IPS-20b (cell line): ENCODE measurements at regions not wholly inside any gene's neighbourhood (a gene's known extent, or its start where the extent isn't known, plus 50 kb on each side); places are given as distances from the start of the nearest gene placed in this dataset.

Experiments
- H3K27ac ChIP-seq: one replicate; pipeline ENCODE4 v1.5.1; 2013; ENCODE audit warnings: low read length
- H3K27me3 ChIP-seq: 2 replicates; pipeline ENCODE4 v1.6.1; 2013; ENCODE audit warnings: mild to moderate bottlenecking, low read length, inconsistent platforms; ENCODE audit not compliant: insufficient read depth
- H3K36me3 ChIP-seq: 2 replicates; pipeline ENCODE4 v1.6.1; 2013; ENCODE audit warnings: low read depth, mild to moderate bottlenecking, inconsistent platforms, low read length, moderate library complexity; ENCODE audit not compliant: insufficient read depth
- H3K4me1 ChIP-seq: 2 replicates; pipeline ENCODE4 v1.6.1; 2013; ENCODE audit warnings: mild to moderate bottlenecking, control low read depth, inconsistent platforms, low read length, moderate library complexity; ENCODE audit not compliant: insufficient read depth
- H3K4me3 ChIP-seq: 2 replicates; pipeline ENCODE4 v1.5.1; 2013; ENCODE audit warnings: mild to moderate bottlenecking, low read length, inconsistent platforms
- H3K9ac ChIP-seq: 2 replicates; pipeline ENCODE4 v1.6.1; 2013; ENCODE audit warnings: low read depth, mild to moderate bottlenecking, inconsistent platforms, low read length, moderate library complexity
- H3K9me3 ChIP-seq: 2 replicates; pipeline ENCODE4 v1.6.1; 2013; ENCODE audit warnings: mild to moderate bottlenecking, low read depth, low read length, inconsistent platforms; ENCODE audit not compliant: insufficient read depth

DNA sequence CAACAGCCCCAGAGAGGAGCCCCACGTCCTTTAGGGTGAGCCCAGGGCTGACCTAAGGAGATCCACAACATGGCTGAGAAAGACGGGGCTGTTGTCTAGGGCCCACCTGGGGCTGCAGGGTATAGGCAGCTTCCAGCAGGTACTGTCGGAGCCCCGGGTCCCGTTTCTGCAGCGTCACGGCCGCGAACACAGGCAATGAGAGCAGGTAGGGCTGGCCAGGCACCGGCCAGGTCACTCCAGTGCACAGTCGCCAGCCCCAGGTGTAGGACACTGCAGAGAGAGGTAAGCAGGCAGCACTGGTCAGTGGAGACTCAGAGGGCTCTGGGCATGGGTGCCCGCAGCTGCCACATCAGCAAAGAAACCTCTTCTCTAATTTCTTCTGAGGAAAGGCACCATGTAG is 115.2 kb downstream of the LITAF start:
- H3K27ac ChIP-seq, result no peak overlapping the region
- no peak overlapping the region for H3K4me3 ChIP-seq
- no peaks in the 10 kb centered on the region for H3K36me3 ChIP-seq
- H3K9me3 ChIP-seq, result no peaks in the 10 kb centered on the region
- H3K9ac ChIP-seq, result no peak overlapping the region
- H3K27me3 ChIP-seq, result no peaks in the 10 kb centered on the region
- no peaks in the 10 kb centered on the region for H3K4me1 ChIP-seq

DNA sequence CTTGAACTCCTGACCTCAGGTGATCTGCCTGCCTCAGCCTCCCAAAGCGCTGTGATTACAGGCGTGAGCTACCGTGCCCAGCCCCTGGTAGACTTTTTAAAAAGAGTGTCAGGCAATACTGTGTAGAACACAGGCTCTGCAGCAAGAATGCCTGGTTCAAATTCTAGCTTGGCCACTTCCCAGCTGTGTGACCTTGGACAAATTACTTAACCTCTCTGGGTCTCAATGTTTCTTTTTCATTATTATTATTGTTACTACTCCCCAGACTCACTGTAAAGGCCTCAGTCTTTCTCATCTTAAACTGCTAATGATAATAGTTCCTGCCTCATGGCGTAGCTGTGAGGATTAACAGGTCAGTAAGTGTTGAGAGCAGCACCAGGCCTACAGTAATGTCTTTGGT is 114.3 kb downstream of the LITAF start:
- no peaks in the 10 kb centered on the region for H3K4me1 ChIP-seq
- no peak overlapping the region for H3K27ac ChIP-seq
- H3K9ac ChIP-seq, result no peak overlapping the region
- H3K27me3 ChIP-seq, result no peaks in the 10 kb centered on the region
- H3K4me3 ChIP-seq, result no peak overlapping the region
- H3K36me3 ChIP-seq, result no peaks in the 10 kb centered on the region
- no peaks in the 10 kb centered on the region for H3K9me3 ChIP-seq

DNA sequence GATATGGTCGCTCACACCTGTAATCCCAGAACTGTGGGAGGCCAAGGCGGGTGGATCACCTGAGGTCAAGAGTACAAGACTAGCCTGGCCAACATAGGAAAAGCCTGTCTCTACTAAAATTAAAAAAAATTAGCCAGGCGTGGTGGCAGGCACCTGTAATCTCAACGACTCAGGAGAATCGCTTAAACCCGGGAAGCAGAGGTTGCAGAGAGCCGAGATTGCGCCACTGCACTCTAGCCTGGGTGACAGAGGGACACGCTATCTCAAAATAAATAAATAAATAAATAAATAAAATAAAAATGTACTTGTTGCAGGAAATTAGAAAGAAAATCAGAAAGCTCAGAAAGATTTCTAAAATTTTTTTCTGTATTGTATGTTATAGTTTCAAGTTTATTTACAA is 113.9 kb downstream of the LITAF start:
- Histone ChIP-seq H3K27ac (no peak overlapping the region), H3K9me3 (no peaks in the 10 kb centered on the region), H3K27me3 (no peaks in the 10 kb centered on the region), H3K9ac (no peak overlapping the region), H3K4me1 (no peaks in the 10 kb centered on the region), H3K36me3 (no peaks in the 10 kb centered on the region), H3K4me3 (no peak overlapping the region)

DNA sequence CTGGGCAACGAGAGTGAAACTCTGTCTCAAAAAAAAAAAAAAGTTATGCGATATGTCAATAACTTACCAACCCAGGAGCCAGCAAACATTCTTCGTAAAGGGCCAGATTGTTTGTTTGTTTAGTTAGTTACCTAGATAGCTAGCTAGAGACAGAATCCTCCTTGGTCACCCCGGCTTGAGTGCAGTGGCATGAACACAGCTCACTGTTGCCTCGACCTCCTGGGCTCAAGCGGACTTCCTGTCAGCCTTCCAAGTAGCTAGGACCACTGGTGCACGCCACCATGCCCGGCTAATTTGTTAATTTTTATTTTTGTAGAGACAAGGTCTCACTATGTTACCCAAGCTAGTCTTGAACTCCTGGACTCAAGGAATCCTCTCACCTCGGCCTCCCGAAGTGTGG is 113.0 kb downstream of the LITAF start:
- no peaks in the 10 kb centered on the region for H3K4me1 ChIP-seq
- H3K4me3 ChIP-seq, result no peak overlapping the region
- no peak overlapping the region for H3K9ac ChIP-seq

DNA sequence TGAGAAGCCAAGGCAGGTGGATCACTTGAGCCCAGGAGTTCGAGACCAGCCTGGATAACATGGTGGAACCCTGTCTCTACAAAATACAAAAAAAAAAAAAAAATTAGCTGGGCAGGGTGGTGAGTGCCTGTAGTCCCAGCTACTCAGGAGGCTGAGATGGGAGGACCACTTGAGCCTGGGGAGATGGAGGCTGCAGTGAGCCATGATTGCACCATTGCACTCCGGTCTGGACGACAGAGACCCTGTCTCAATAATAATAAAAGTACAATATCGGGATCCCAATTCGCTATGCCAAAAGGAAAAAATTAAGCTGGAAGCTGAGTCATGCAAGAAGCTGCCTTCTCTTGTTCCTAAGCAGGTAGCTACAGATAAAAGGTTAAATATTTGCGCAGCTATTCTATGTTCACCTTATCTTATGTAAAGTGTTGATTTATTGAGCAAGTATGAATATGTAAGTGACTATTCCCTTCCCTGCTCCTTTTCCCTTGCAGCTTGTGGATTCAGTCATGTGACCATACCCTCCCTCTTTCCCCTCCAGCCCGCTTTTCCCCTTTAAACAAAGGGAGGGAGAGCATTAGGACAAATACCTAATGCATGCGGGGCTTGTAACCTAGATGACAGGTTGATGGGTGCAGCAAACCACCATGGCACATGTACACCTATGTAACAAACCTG is 112.0 kb downstream of the LITAF start:
- no peak overlapping the region for H3K27ac ChIP-seq
- H3K4me1 ChIP-seq, result no peaks in the 10 kb centered on the region
- no peak overlapping the region for H3K4me3 ChIP-seq

More for the DNA sequence above, 113.0 kb downstream of the LITAF start:
- H3K27ac ChIP-seq, result no peak overlapping the region
- H3K27me3 ChIP-seq, result no peaks in the 10 kb centered on the region
- no peaks in the 10 kb centered on the region for H3K36me3 ChIP-seq
- H3K9me3 ChIP-seq, result no peaks in the 10 kb centered on the region

DNA sequence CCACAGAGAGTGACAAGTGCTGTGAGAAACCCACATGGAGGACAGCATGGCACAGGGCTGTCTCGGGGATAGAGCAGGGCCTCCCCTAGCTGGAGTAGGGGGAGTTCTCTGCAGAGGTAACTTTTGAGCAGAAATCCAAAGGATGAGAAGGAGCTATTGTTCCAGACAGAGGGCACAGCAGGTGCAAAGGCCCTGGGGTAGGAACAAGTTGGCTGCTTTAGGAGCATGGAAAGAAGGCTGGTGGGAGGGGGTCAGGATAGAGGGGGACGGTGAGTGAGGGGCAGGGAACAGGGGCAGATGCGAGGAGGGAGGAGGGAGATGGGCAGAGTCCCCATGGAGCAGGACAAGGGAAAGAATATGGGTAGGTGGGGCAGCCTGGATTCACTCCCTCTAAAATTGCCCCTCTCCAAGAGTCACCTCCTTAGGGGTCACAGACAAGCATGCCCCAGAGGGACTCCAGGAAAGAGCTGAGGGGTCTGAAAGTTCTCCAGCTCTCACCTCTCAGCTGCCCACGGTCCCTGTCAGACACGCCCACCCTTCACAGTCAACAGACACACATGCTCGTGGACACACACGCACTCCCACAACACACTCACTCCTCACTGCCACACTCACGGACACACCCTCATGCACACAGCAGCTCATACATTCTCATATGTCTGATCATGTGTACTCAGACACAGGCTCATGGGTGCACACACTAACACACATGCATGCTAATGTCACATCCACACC is 110.7 kb downstream of the LITAF start:
- H3K4me1 ChIP-seq, result no peaks in the 10 kb centered on the region
- no peaks in the 10 kb centered on the region for H3K9me3 ChIP-seq
- H3K4me3 ChIP-seq, result no peak overlapping the region
- H3K36me3 ChIP-seq, result no peaks in the 10 kb centered on the region
- no peaks in the 10 kb centered on the region for H3K27me3 ChIP-seq
- H3K27ac ChIP-seq, result no peak overlapping the region
- no peak overlapping the region for H3K9ac ChIP-seq

More for the DNA sequence above, 112.0 kb downstream of the LITAF start:
- Histone ChIP-seq H3K36me3 (no peaks in the 10 kb centered on the region), H3K9ac (no peak overlapping the region), H3K27me3 (no peaks in the 10 kb centered on the region), H3K9me3 (no peaks in the 10 kb centered on the region)

DNA sequence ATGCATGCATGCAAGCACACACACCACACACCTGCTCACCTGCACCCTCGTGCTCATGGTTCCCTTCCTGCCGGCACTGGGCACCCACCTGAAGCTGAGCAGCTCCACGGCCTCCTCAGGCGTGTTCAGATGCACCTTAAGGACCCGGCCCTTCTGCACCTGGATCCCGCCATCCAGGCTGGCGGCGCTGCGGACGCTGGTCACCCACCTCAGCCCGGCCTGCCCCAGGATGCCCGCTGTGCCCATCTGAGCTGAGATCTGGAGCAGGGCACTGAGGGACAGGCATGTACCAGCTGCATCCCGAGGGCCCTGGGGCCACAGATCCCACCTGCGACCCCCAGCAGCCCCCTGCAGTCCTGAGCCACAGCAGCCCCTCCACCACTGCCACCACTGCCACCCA is 110.0 kb downstream of the LITAF start:
- H3K9ac ChIP-seq, result no peak overlapping the region
- no peak overlapping the region for H3K27ac ChIP-seq
- no peak overlapping the region for H3K4me3 ChIP-seq
- H3K9me3 ChIP-seq, result no peaks in the 10 kb centered on the region
- H3K36me3 ChIP-seq, result no peaks in the 10 kb centered on the region
- no peaks in the 10 kb centered on the region for H3K4me1 ChIP-seq
- no peaks in the 10 kb centered on the region for H3K27me3 ChIP-seq

DNA sequence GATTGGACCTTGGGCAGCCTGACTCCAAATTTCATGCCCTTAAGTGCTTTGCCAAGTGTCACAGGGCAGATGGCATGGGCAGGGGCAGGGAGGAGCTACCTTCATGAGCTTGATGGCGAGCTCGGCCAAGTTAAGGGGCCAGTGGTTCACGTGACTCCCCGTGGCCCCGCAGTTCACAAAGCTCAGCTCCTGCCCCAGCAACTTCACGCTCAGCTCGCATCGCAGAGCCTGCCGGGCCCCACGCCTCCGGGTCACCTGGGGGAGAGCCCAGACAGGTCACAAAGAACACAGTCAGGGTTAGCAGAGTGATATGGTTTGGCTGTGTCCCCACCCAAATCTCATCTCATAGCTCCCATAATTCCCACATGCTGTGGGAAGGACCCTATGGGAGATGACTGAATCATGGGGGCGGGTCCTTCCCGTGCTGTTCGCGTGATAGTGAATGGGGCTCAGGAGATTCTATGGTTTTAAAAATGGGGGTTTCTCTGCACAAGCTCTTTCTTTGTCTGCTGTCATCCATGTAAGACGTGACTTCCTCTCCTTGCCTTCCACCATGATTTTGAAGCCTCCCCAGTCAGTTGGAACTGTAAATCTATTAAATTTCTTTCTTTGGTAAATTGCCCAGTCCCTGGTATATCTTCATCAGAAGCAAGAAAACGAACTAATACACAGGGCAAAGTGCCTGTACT is 108.1 kb downstream of the LITAF start:
- H3K4me3 ChIP-seq, result no peak overlapping the region
- no peaks in the 10 kb centered on the region for H3K4me1 ChIP-seq
- peaks cover 8% of the 10 kb centered on the region; the same call in 1 of the 2 replicates for H3K9me3 ChIP-seq
- H3K9ac ChIP-seq, result no peak overlapping the region
- H3K27ac ChIP-seq, result no peak overlapping the region
- no peaks in the 10 kb centered on the region for H3K36me3 ChIP-seq
- no peaks in the 10 kb centered on the region for H3K27me3 ChIP-seq

DNA sequence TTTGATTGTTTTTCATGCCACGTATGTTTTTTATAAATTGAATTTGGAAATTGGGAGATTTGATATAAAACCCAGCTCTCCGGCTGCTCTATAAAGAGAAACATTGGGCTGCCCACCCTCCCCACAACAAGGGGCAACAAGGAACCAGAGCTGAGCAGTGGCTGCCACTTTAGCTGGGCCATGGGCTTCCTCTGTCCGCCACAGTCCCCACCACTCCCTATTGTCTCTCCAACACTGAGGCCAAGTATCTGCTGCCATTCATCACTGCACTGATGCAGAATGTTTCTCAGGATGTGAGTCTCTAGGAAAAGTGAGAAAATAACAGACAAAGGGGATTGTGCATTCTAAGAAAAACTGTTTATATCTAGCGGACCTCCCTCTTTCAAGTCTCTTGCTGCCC is 106.8 kb downstream of the LITAF start:
- Histone ChIP-seq H3K27ac (no peak overlapping the region), H3K4me3 (no peak overlapping the region), H3K36me3 (0 out of 2 replicates have a peak, but pooled peaks cover 4% of the 10 kb centered on the region), H3K27me3 (no peaks in the 10 kb centered on the region), H3K9ac (no peak overlapping the region), H3K4me1 (no peaks in the 10 kb centered on the region), H3K9me3 (peaks cover 17% of the 10 kb centered on the region)

DNA sequence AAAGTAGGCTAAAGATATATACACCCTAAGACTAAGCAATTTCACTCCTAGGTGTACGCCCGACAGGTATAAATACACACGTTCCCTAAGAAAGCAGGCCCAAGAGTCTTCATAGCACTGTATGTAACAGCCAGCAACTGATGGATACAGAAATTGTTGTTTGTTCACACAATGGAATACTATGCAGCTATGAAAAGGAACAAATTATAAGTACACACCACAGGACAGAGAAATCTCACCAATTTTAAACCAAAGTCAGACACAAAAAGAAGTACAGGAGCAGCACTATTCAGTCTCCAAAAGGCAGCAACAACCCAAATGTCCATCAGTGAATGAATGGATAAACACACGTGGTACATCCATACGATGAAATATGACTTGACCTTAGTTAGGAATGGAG is 106.1 kb downstream of the LITAF start:
- Histone ChIP-seq H3K27ac (no peak overlapping the region), H3K9me3 (peaks cover 19% of the 10 kb centered on the region), H3K27me3 (no peaks in the 10 kb centered on the region), H3K4me3 (no peak overlapping the region), H3K9ac (no peak overlapping the region), H3K36me3 (0 out of 2 replicates have a peak, but pooled peaks cover 4% of the 10 kb centered on the region), H3K4me1 (no peaks in the 10 kb centered on the region)

DNA sequence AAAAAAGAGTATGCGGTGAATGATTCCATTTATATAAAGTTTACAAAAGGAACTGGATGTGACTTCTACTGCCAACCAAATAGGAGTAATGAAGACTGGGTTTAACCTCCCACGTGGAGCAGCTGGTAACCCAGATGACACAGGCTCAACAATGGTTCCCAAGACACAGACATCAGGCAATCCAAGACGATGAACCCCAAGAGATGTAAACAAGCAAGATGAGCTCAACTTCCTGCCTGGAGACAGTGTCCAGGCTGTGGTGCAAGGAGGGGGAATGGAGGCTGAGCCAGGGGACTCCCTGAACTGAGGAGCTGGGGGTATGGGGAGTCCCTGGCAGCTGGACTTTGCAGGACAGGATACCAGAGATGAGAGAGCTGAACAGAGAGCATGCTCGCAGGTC is 104.7 kb downstream of the LITAF start:
- Histone ChIP-seq H3K27ac (no peak overlapping the region), H3K27me3 (no peaks in the 10 kb centered on the region), H3K4me3 (no peak overlapping the region), H3K9ac (no peak overlapping the region), H3K4me1 (no peaks in the 10 kb centered on the region), H3K36me3 (0 out of 2 replicates have a peak, but pooled peaks cover 4% of the 10 kb centered on the region), H3K9me3 (peaks cover 19% of the 10 kb centered on the region)
